H9 (cell line): ENCODE measurements at regions not wholly inside any gene's neighbourhood (a gene's known extent, or its start where the extent isn't known, plus 50 kb on each side); places are given as distances from the start of the nearest gene placed in this dataset.

ENCODE experiments used
- DNase-seq: peaks from one replicate; pipeline ENCODE4 v3.0.0-alpha.2; 2017
- H2AFZ ChIP-seq: one replicate; pipeline ENCODE4 v1.6.1; 2013; ENCODE audit warnings: mild to moderate bottlenecking, low read length, control low read depth, moderate library complexity
- H2AK5ac ChIP-seq: 2 replicates; pipeline ENCODE4 v1.6.1; 2013; ENCODE audit warnings: low read length, control low read depth, mixed read lengths; ENCODE audit not compliant: insufficient read length
- H2BK120ac ChIP-seq: one replicate; pipeline ENCODE4 v1.6.1; 2013; ENCODE audit warnings: low read depth, mild to moderate bottlenecking, low read length, control low read depth, inconsistent platforms; ENCODE audit not compliant: poor library complexity, severe bottlenecking
- H2BK12ac ChIP-seq: 2 replicates; pipeline ENCODE4 v1.6.1; 2013; ENCODE audit warnings: low read length, control low read depth, mixed read lengths, low read depth; ENCODE audit not compliant: insufficient read length
- H2BK15ac ChIP-seq: 2 replicates; pipeline ENCODE4 v1.6.1; 2013; ENCODE audit warnings: low read depth, low read length, control low read depth
- H2BK20ac ChIP-seq: one replicate; pipeline ENCODE4 v1.6.1; 2013; ENCODE audit warnings: low read depth, mild to moderate bottlenecking, low read length, control low read depth, inconsistent platforms; ENCODE audit not compliant: poor library complexity, severe bottlenecking
- H2BK5ac ChIP-seq: 2 replicates; pipeline ENCODE4 v1.6.1; 2013; ENCODE audit warnings: low read length, control low read depth, mixed read lengths; ENCODE audit not compliant: insufficient read length
- H3K14ac ChIP-seq: 2 replicates; pipeline ENCODE4 v1.6.1; 2013; ENCODE audit warnings: low read length, control low read depth; ENCODE audit not compliant: insufficient read depth
- H3K18ac ChIP-seq: 2 replicates; pipeline ENCODE4 v1.6.1; 2013; ENCODE audit warnings: low read depth, mild to moderate bottlenecking, mixed read lengths, low read length, control low read depth; ENCODE audit not compliant: insufficient read length
- H3K23ac ChIP-seq: 2 replicates; pipeline ENCODE4 v1.6.1; 2013; ENCODE audit warnings: low read length, control low read depth, mixed read lengths, low read depth; ENCODE audit not compliant: insufficient read length
- H3K23me2 ChIP-seq: 2 replicates; pipeline ENCODE4 v1.6.1; 2013; ENCODE audit warnings: low read depth, mild to moderate bottlenecking, mixed read lengths, low read length, control low read depth; ENCODE audit not compliant: insufficient read length, poor library complexity, severe bottlenecking
- H3K27ac ChIP-seq: 2 replicates; pipeline ENCODE4 v1.5.1; 2013; ENCODE audit warnings: low read length, control low read depth, mixed read lengths, low read depth; ENCODE audit not compliant: insufficient read length
- H3K27me3 ChIP-seq: 2 replicates; pipeline ENCODE4 v1.6.1; 2013; ENCODE audit warnings: low read length, control low read depth, inconsistent platforms; ENCODE audit not compliant: insufficient read depth
- H3K4ac ChIP-seq: 2 replicates; pipeline ENCODE4 v1.6.1; 2013; ENCODE audit warnings: low read depth, mild to moderate bottlenecking, control low read depth, inconsistent platforms, low read length, moderate library complexity
- H3K4me1 ChIP-seq: 2 replicates; pipeline ENCODE4 v1.6.1; 2013; ENCODE audit warnings: low read length, control low read depth, inconsistent platforms; ENCODE audit not compliant: insufficient read depth
- H3K4me2 ChIP-seq: 2 replicates; pipeline ENCODE4 v1.6.1; 2013; ENCODE audit warnings: low read length, control low read depth, mixed read lengths; ENCODE audit not compliant: insufficient read length, insufficient read depth
- H3K56ac ChIP-seq: 2 replicates; pipeline ENCODE4 v1.6.1; 2013; ENCODE audit warnings: low read depth, mild to moderate bottlenecking, mixed read lengths, low read length, control low read depth; ENCODE audit not compliant: insufficient read length
- H3K79me1 ChIP-seq: 2 replicates; pipeline ENCODE4 v1.6.1; 2013; ENCODE audit warnings: low read depth, mild to moderate bottlenecking, moderate library complexity, low read length, control low read depth, inconsistent platforms; ENCODE audit not compliant: insufficient read depth, poor library complexity, severe bottlenecking
- H3K79me2 ChIP-seq: 2 replicates; pipeline ENCODE4 v1.6.1; 2013; ENCODE audit warnings: low read length, control low read depth, inconsistent platforms; ENCODE audit not compliant: insufficient read depth
- H3K9ac ChIP-seq: 2 replicates; pipeline ENCODE4 v1.6.1; 2013; ENCODE audit warnings: low read length, control low read depth, mixed read lengths; ENCODE audit not compliant: insufficient read length; ENCODE audit errors: extremely low read depth
- H3K9me3 ChIP-seq: one replicate; pipeline ENCODE4 v1.6.1; 2013; ENCODE audit warnings: low read depth, low read length, inconsistent platforms; ENCODE audit not compliant: control insufficient read depth
- H3T11ph ChIP-seq: one replicate; pipeline ENCODE4 v1.6.1; 2013; ENCODE audit warnings: mild to moderate bottlenecking, low read length, control low read depth, inconsistent platforms
- H4K20me1 ChIP-seq: one replicate; pipeline ENCODE4 v1.6.1; 2013; ENCODE audit not compliant: control insufficient read depth, insufficient read length, insufficient read depth
- H4K5ac ChIP-seq: 2 replicates; pipeline ENCODE4 v1.6.1; 2013; ENCODE audit warnings: low read depth, mild to moderate bottlenecking, mixed read lengths, low read length, control low read depth; ENCODE audit not compliant: insufficient read length
- H4K8ac ChIP-seq: replicated peaks from 2 replicates; pipeline ENCODE4 v1.6.1; 2013; ENCODE audit warnings: low read length, control low read depth, mixed read lengths, low read depth; ENCODE audit not compliant: insufficient read length
- H4K91ac ChIP-seq: 2 replicates; pipeline ENCODE4 v1.6.1; 2013; ENCODE audit warnings: low read depth, mild to moderate bottlenecking, moderate library complexity, mixed read lengths, low read length, control low read depth; ENCODE audit not compliant: insufficient read length
- H3K27ac Mint-ChIP-seq, 3 experiments: 2 replicates in 2 of 3; 3 replicates in 1 of 3; pipeline ENCODE4 v1.8.0; 2020 to 2021; ENCODE audit warnings: mixed read lengths in 3 of 3, mild to moderate bottlenecking in 1 of 3, moderate library complexity in 1 of 3
- H3K27me3 Mint-ChIP-seq: 2 replicates; pipeline ENCODE4 v1.8.0; 2021; ENCODE audit warnings: low read depth, mild to moderate bottlenecking, moderate library complexity, mixed read lengths
- H3K36me3 Mint-ChIP-seq, 3 experiments: 2 replicates in 2 of 3; 3 replicates in 1 of 3; pipeline ENCODE4 v1.8.0; 2020 to 2021; ENCODE audit warnings: low read depth in 3 of 3, mixed read lengths in 3 of 3; ENCODE audit not compliant: insufficient read depth in 1 of 3
- H3K4me1 Mint-ChIP-seq, 2 experiments: 2 replicates each; pipeline ENCODE4 v1.8.0; 2020; ENCODE audit warnings: mixed read lengths in 2 of 2
- H3K4me3 Mint-ChIP-seq, 2 experiments: 2 replicates in 1 of 2; 3 replicates in 1 of 2; pipeline ENCODE4 v1.8.0; 2020 to 2021; ENCODE audit warnings: mild to moderate bottlenecking in 2 of 2, mixed read lengths in 2 of 2, moderate library complexity in 1 of 2
- H3K9me3 Mint-ChIP-seq, 2 experiments: 2 replicates in 1 of 2; 3 replicates in 1 of 2; pipeline ENCODE4 v1.8.0; 2020; ENCODE audit warnings: mild to moderate bottlenecking in 2 of 2, mixed read lengths in 2 of 2, moderate library complexity in 1 of 2
- CTCF ChIP-seq: fragments of 200-600 bp; sonication (generic); conservative IDR thresholded peaks from 3 replicates; pipeline ENCODE4 v1.8.0; 2021; ENCODE audit warnings: antibody characterized with exemption, mild to moderate bottlenecking
- WGBS: extraction: QIAGEN DNeasy Blood & Tissue Kit; methylation state at CpG from one replicate; pipeline ENCODE4 v1.1.7; 2013; ENCODE audit warnings: missing lambda C conversion rate, low lambda C conversion rate, mixed read lengths; ENCODE audit not compliant: insufficient read length; ENCODE audit errors: extremely low coverage; 5-methylcytosine and 5-hydroxymethylcytosine counted together

DNA sequence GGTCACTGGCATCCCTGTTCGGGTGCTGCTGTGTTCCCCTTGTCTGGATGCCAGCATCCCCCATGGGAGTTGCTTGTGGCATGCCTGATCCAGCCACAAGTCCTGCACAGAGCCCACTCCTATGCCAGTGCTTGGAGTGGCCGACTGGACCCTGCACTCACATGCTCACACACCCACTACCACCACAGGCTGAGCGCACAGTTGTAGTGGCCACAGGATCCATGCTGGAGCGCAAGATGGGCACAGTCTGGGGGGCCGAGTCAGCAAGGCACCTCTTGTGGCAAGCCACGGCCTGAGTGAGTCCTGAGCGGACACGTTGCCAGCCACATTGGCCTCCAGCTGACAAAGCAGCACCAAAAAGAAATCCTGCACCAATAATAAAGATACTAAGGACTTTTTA lies 661.6 kb upstream of the TMPRSS15 start:
- no peak overlapping the region for H3K56ac ChIP-seq
- H3T11ph ChIP-seq = no peak overlapping the region
- H3K14ac ChIP-seq = no peak overlapping the region
- H3K4me2 ChIP-seq = no peak overlapping the region
- H4K20me1 ChIP-seq = no peaks in the 10 kb centered on the region
- H3K9me3 ChIP-seq = no peaks in the 10 kb centered on the region
- DNase-seq = no peak
- Mint-ChIP-seq H3K27ac (no peak overlapping the region), H3K4me3 (no peak overlapping the region), H3K36me3 (no peaks in the 10 kb centered on the region; a peak in 1 of 7 replicates), H3K9me3 (no peaks in the 10 kb centered on the region), H3K4me1 (peaks cover 2 to 4% of the 10 kb centered on the region in 2 experiments; a peak in 1 of 4 replicates), H3K27me3 (no peaks in the 10 kb centered on the region)
- no peak overlapping the region for H2AK5ac ChIP-seq
- H3K27me3 ChIP-seq = no peaks in the 10 kb centered on the region
- no peak overlapping the region for H3K23ac ChIP-seq
- H4K5ac ChIP-seq = no peak overlapping the region
- no peaks in the 10 kb centered on the region for H3K23me2 ChIP-seq
- H3K79me1 ChIP-seq = no peaks in the 10 kb centered on the region
- H2AFZ ChIP-seq = no peak overlapping the region
- H3K79me2 ChIP-seq = no peaks in the 10 kb centered on the region
- H2BK5ac ChIP-seq = no peak overlapping the region
- no peak overlapping the region for H3K4ac ChIP-seq
- H2BK20ac ChIP-seq = no peak overlapping the region
- H3K9ac ChIP-seq = no peak overlapping the region
- TF ChIP-seq CTCF = no peak
- H2BK12ac ChIP-seq = no peak overlapping the region
- no peak overlapping the region for H2BK15ac ChIP-seq
- H3K27ac ChIP-seq = no peak overlapping the region
- H3K18ac ChIP-seq = no peak overlapping the region
- H2BK120ac ChIP-seq = no peak overlapping the region
- H4K91ac ChIP-seq = no peak overlapping the region
- no peaks in the 10 kb centered on the region for H3K4me1 ChIP-seq
- no CpG with 5 or more reads among the region's 8 CpGs for WGBS
- H4K8ac ChIP-seq = no peak overlapping the region
